ENCODE measurements at regions not wholly inside any gene's neighbourhood (a gene's known extent, or its start where the extent isn't known, plus 50 kb on each side); places are given as distances from the start of the nearest gene placed in this dataset.

DNA sequence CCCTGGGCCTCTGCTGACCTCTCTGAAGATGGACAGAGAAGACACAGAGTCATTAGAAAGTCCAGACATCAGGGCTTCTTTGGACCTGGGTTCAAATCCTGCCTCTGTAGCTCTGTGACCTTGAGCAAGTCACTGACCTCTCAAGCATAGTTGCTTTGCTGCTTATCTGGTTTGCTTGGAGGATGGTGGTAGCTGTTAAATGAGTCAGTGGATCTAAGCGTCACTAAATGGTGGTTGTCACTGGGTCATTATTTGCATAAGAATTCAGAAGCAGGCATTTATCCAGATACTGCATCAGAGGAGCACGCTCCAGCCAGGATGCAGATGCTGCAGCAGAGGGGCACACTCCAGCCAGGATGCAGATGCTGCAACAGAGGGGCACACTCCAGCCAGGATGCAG, 229.2 kb downstream of the GLI2 start:
- TF ChIP-seq, protein P1, sequence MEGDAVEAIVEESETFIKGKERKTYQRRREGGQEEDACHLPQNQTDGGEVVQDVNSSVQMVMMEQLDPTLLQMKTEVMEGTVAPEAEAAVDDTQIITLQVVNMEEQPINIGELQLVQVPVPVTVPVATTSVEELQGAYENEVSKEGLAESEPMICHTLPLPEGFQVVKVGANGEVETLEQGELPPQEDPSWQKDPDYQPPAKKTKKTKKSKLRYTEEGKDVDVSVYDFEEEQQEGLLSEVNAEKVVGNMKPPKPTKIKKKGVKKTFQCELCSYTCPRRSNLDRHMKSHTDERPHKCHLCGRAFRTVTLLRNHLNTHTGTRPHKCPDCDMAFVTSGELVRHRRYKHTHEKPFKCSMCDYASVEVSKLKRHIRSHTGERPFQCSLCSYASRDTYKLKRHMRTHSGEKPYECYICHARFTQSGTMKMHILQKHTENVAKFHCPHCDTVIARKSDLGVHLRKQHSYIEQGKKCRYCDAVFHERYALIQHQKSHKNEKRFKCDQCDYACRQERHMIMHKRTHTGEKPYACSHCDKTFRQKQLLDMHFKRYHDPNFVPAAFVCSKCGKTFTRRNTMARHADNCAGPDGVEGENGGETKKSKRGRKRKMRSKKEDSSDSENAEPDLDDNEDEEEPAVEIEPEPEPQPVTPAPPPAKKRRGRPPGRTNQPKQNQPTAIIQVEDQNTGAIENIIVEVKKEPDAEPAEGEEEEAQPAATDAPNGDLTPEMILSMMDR (IDR thresholded peaks at IDR 0.05): no peak
- no peak for TF ChIP-seq POLR2AphosphoS5 (IDR thresholded peaks at IDR 0.05)
- TF ChIP-seq POLR2A (IDR thresholded peaks at IDR 0.05): no peak

Measured in stomach (tissue), 4 donors.